PC-3 (cell line): ENCODE measurements at regions not wholly inside any gene's neighbourhood (a gene's known extent, or its start where the extent isn't known, plus 50 kb on each side); places are given as distances from the start of the nearest gene placed in this dataset.

Experiments
- ATAC-seq: fragments of 200-7000 bp; cut with Tn5 transposase; 2 replicates; pipeline ENCODE4 v1.9.1; 2020; ENCODE audit warnings: mild to moderate bottlenecking, moderate library complexity
- BruUV-seq: library from RNA; stranded (reverse); fragments of 400-500 nt; replicated peaks from 2 replicates; lab custom pipeline; 2021; lab: Mats Ljungman, UMichigan
- CTCF ChIA-PET: fragments of 300-600 bp; sonication (Branson Sonifier 250); formaldehyde crosslinking; loops from one replicate; lab custom pipeline; 2022; ENCODE audit warnings: antibody characterized with exemption; lab: Charles Lee
- POLR2A ChIA-PET: fragments of 300-600 bp; sonication (Branson Sonifier 250); formaldehyde crosslinking; loops from one replicate; lab custom pipeline; 2022; ENCODE audit warnings: antibody characterized with exemption; ENCODE audit not compliant: unreplicated experiment; lab: Charles Lee
- DNase-seq: peaks from one replicate; pipeline ENCODE4 v3.0.0-alpha.2; 2015
- H2AFZ ChIP-seq: fragments of 300-600 bp; sonication (generic); 2 replicates; pipeline ENCODE4 v1.6.0; 2016; ENCODE audit warnings: antibody characterized with exemption, low read length
- H3F3A ChIP-seq: fragments of 300-600 bp; sonication (generic); one replicate; pipeline ENCODE4 v1.6.0; 2017; ENCODE audit warnings: antibody characterized with exemption, low read length, control low read depth, mild to moderate bottlenecking; ENCODE audit not compliant: unreplicated experiment
- H3K27ac ChIP-seq: fragments of 300-600 bp; sonication (generic); 2 replicates; pipeline ENCODE4 v1.5.1; 2016; ENCODE audit warnings: mild to moderate bottlenecking, low read length
- H3K27me3 ChIP-seq: fragments of 300-600 bp; sonication (generic); 2 replicates; pipeline ENCODE4 v1.6.1; 2016; ENCODE audit warnings: low read length, mixed read lengths
- H3K36me3 ChIP-seq: fragments of 300-600 bp; sonication (generic); 2 replicates; pipeline ENCODE4 v1.6.1; 2016; ENCODE audit warnings: low read depth, mixed run types, low read length, mixed read lengths
- H3K4me1 ChIP-seq: fragments of 300-600 bp; sonication (generic); 2 replicates; pipeline ENCODE4 v1.5.1; 2016; ENCODE audit warnings: low read length; ENCODE audit not compliant: insufficient read depth
- H3K4me2 ChIP-seq: fragments of 300-600 bp; sonication (generic); 2 replicates; pipeline ENCODE4 v1.6.0; 2016; ENCODE audit warnings: low read length
- H3K4me3 ChIP-seq: fragments of 300-600 bp; sonication (generic); 2 replicates; pipeline ENCODE4 v1.5.1; 2016; ENCODE audit warnings: mild to moderate bottlenecking, low read length, mixed read lengths
- H3K79me2 ChIP-seq: fragments of 300-600 bp; sonication (generic); 2 replicates; pipeline ENCODE4 v1.6.1; 2017; ENCODE audit warnings: low read length, mixed read lengths
- H3K9ac ChIP-seq: fragments of 300-600 bp; sonication (generic); 2 replicates; pipeline ENCODE4 v1.6.0; 2016; ENCODE audit warnings: mild to moderate bottlenecking, low read length
- H3K9me2 ChIP-seq: fragments of 300-600 bp; sonication (generic); replicated peaks from 2 replicates; pipeline ENCODE4 v1.6.1; 2016; ENCODE audit warnings: mixed run types, low read length, mixed read lengths
- H3K9me3 ChIP-seq: fragments of 300-600 bp; sonication (generic); 2 replicates; pipeline ENCODE4 v1.6.1; 2016; ENCODE audit warnings: low read length, mixed read lengths
- H4K20me1 ChIP-seq: fragments of 300-600 bp; sonication (generic); 2 replicates; pipeline ENCODE4 v1.6.1; 2016; ENCODE audit warnings: low read length, mixed read lengths
- EZH2 ChIP-seq: fragments of 300-600 bp; sonication (generic); IDR thresholded peaks from one replicate; pipeline ENCODE4 v1.6.1; 2017; ENCODE audit warnings: antibody characterized with exemption, mild to moderate bottlenecking, low read length; ENCODE audit not compliant: unreplicated experiment
- EZH2phosphoT487 ChIP-seq: fragments of 300-600 bp; sonication (generic); IDR thresholded peaks from 2 replicates; pipeline ENCODE4 v1.6.1; 2018; ENCODE audit warnings: mild to moderate bottlenecking, antibody characterized with exemption, low read length, borderline replicate concordance
- intact Hi-C: fragments of 100-400 bp; cut with micrococcal nuclease; formaldehyde crosslinking; loops from 2 replicates; pipeline ENCODE4 v1.9.0; 2023
- TF ChIP-seq, protein P1 (sequence below): fragments of 300-600 bp; sonication (generic); conservative IDR thresholded peaks from 2 replicates; pipeline ENCODE4 v1.5.1; 2017; ENCODE audit warnings: antibody characterized with exemption, low read depth, mild to moderate bottlenecking, low read length

DNA sequence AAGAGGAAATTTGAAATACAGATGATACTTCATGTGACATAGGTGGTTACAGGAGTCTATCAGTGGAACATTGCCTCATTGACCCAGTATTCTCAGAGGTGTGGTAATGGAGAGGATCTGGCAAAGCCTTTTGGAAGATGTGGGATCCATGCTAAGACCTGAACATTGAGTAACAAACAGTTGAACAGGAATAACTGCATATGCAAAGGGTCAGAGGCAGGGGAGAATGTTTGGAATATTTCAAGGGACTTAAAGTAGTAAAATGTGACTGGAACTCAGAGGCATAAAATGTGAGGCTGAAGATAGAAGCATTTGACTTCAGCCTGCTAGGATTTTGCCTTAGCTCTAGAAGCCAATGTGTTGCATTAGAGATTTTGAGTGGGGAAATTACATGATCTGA is 300.2 kb upstream of the ETAA1 start:
- Histone ChIP-seq H3K4me3 (no peak overlapping the region), H3K79me2 (no peaks in the 10 kb centered on the region), H2AFZ (no peak overlapping the region), H3K9ac (no peak overlapping the region), H3F3A (no peaks in the 10 kb centered on the region), H4K20me1 (no peaks in the 10 kb centered on the region), H3K4me1 (no peaks in the 10 kb centered on the region), H3K9me2 (no peaks in the 10 kb centered on the region), H3K27ac (no peak overlapping the region), H3K4me2 (no peak overlapping the region), H3K9me3 (no peaks in the 10 kb centered on the region), H3K36me3 (no peaks in the 10 kb centered on the region), H3K27me3 (peaks cover 23% of the 10 kb centered on the region)
- DNase-seq: no peak
- ChIA-PET POLR2A (no interaction called here), CTCF (no interaction called here)
- TF ChIP-seq, protein P1, sequence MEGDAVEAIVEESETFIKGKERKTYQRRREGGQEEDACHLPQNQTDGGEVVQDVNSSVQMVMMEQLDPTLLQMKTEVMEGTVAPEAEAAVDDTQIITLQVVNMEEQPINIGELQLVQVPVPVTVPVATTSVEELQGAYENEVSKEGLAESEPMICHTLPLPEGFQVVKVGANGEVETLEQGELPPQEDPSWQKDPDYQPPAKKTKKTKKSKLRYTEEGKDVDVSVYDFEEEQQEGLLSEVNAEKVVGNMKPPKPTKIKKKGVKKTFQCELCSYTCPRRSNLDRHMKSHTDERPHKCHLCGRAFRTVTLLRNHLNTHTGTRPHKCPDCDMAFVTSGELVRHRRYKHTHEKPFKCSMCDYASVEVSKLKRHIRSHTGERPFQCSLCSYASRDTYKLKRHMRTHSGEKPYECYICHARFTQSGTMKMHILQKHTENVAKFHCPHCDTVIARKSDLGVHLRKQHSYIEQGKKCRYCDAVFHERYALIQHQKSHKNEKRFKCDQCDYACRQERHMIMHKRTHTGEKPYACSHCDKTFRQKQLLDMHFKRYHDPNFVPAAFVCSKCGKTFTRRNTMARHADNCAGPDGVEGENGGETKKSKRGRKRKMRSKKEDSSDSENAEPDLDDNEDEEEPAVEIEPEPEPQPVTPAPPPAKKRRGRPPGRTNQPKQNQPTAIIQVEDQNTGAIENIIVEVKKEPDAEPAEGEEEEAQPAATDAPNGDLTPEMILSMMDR: no peak
- TF ChIP-seq EZH2: no peak
- TF ChIP-seq EZH2phosphoT487: no peak
- intact Hi-C loops: no loop called here
- ATAC-seq: no peak
- no TSS peak for BruUV-seq

DNA sequence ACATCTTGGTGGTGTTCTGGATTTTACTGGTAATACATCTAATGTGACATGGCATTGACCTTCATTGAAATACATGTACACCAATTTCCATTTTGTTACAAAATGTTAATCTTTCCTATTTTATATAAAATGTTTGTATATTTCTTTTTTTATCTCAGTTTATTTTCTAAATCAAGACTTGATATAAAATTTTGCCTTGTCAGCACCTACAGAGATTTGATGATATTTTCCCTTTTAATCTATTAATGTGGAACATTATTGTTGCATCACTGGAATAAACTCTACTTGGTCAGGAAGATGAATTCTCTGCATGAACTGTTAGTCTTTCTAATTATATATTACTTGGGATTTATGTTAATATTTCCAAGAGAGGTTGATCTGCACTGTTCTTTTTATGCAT is 294.0 kb upstream of the ETAA1 start:
- intact Hi-C loops: no loop called here
- no peaks in the 10 kb centered on the region for H3K27me3 ChIP-seq
- H3K4me2 ChIP-seq: no peak overlapping the region
- no peak for ATAC-seq
- H2AFZ ChIP-seq: no peak overlapping the region
- H3K4me3 ChIP-seq: no peak overlapping the region
- H4K20me1 ChIP-seq: no peaks in the 10 kb centered on the region
- BruUV-seq: no TSS peak
- H3K9ac ChIP-seq: no peak overlapping the region
- no peaks in the 10 kb centered on the region for H3K36me3 ChIP-seq
- DNase-seq: no peak
- H3K27ac ChIP-seq: no peak overlapping the region
- H3K9me3 ChIP-seq: 0 out of 2 replicates have a peak, but pooled peaks cover 8% of the 10 kb centered on the region
- ChIA-PET CTCF (no interaction called here), POLR2A (no interaction called here)
- no peaks in the 10 kb centered on the region for H3K9me2 ChIP-seq
- no peaks in the 10 kb centered on the region for H3K4me1 ChIP-seq
- H3K79me2 ChIP-seq: no peaks in the 10 kb centered on the region
- TF ChIP-seq EZH2phosphoT487 (no peak), EZH2 (no peak)
- TF ChIP-seq, protein P1: no peak
- H3F3A ChIP-seq: no peaks in the 10 kb centered on the region

DNA sequence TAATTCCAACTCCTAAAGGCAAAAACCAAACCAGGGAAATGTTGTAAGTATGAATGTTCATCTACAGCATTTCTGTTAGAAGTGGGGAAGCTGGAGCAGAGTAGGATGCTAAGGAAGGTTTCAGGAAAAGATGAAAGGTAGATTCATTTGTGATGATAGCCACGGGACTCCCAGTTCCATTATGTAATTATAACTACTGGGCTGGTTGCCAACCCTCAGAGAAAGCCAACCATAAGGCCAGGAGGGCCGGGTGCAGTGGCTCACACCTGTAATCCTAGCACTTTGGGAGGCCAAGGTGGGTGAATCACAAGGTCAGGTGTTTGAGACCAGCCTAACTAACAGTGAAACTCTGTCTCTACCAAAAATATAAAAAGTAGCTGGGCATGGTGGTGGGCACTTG is 288.9 kb upstream of the ETAA1 start:
- ATAC-seq: no peak
- Histone ChIP-seq H3K9me3 (0 out of 2 replicates have a peak, but pooled peaks cover 4% of the 10 kb centered on the region), H3K4me1 (no peaks in the 10 kb centered on the region), H3K4me2 (no peak overlapping the region), H3K79me2 (no peaks in the 10 kb centered on the region), H3K4me3 (no peak overlapping the region), H3K27me3 (peaks cover 6% of the 10 kb centered on the region; the same call in 1 of the 2 replicates), H3K36me3 (no peaks in the 10 kb centered on the region), H3K9ac (no peak overlapping the region), H3K9me2 (no peaks in the 10 kb centered on the region), H4K20me1 (no peaks in the 10 kb centered on the region), H2AFZ (no peak overlapping the region), H3K27ac (no peak overlapping the region), H3F3A (no peaks in the 10 kb centered on the region)
- no peak for DNase-seq
- no TSS peak for BruUV-seq
- ChIA-PET CTCF (no interaction called here), POLR2A (no interaction called here)
- intact Hi-C loops: no loop called here
- TF ChIP-seq, protein P1: no peak
- TF ChIP-seq EZH2: no peak
- no peak for TF ChIP-seq EZH2phosphoT487
